ENCODE measurements at regions not wholly inside any gene's neighbourhood (a gene's known extent, or its start where the extent isn't known, plus 50 kb on each side); places are given as distances from the start of the nearest gene placed in this dataset.

DNA sequence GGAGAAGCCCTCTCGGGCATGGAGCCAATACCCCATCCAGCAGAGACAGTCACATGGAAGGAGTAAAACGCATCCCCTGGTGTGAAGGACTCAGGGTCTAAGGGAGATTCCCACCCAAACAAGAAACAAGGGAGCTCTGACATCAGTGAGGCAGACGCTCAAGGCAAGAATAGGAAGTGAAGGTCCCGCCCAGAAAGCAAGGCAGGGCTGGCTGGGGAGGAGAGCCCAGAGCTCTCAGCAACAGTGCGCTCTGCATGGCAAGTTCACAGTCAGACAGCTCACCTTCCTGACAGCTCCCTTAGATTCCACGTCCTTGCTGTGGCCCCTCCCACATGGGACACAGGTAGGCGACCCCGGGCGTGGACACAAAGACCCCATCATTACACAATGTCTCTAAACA, 85.6 kb downstream of the TTLL2 start:
- no peak for TF ChIP-seq EZH2phosphoT487 (IDR thresholded peaks at IDR 0.05; ENCODE audit: borderline replicate concordance, low read length)
- TF ChIP-seq, protein P1, sequence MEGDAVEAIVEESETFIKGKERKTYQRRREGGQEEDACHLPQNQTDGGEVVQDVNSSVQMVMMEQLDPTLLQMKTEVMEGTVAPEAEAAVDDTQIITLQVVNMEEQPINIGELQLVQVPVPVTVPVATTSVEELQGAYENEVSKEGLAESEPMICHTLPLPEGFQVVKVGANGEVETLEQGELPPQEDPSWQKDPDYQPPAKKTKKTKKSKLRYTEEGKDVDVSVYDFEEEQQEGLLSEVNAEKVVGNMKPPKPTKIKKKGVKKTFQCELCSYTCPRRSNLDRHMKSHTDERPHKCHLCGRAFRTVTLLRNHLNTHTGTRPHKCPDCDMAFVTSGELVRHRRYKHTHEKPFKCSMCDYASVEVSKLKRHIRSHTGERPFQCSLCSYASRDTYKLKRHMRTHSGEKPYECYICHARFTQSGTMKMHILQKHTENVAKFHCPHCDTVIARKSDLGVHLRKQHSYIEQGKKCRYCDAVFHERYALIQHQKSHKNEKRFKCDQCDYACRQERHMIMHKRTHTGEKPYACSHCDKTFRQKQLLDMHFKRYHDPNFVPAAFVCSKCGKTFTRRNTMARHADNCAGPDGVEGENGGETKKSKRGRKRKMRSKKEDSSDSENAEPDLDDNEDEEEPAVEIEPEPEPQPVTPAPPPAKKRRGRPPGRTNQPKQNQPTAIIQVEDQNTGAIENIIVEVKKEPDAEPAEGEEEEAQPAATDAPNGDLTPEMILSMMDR (IDR thresholded peaks at IDR 0.05; ENCODE audit: low read depth, low read length, poor library complexity, severe bottlenecking) = no peak
- H3K36me3 ChIP-seq (ENCODE audit: control insufficient read depth, low read length) = no peaks in the 10 kb centered on the region
- H3K9me2 ChIP-seq (replicated peaks; ENCODE audit: control insufficient read depth, low read length) = no peaks in the 10 kb centered on the region
- no peaks in the 10 kb centered on the region for H3K4me1 ChIP-seq (ENCODE audit: control insufficient read depth, low read length)
- no peaks in the 10 kb centered on the region for H3F3A ChIP-seq (ENCODE audit: control insufficient read depth, insufficient read depth)
- H4K20me1 ChIP-seq (ENCODE audit: control insufficient read depth, insufficient read depth, low read depth, low read length) = no peaks in the 10 kb centered on the region
- no peak overlapping the region for H3K27ac ChIP-seq (ENCODE audit: low read depth, low read length)
- no peaks in the 10 kb centered on the region for H3K79me2 ChIP-seq (ENCODE audit: control insufficient read depth, low read length)
- no peak overlapping the region for H3K4me2 ChIP-seq (ENCODE audit: low read length)
- H3K4me3 ChIP-seq (ENCODE audit: low read length) = no peak overlapping the region
- no peaks in the 10 kb centered on the region for H3K27me3 ChIP-seq (ENCODE audit: control insufficient read depth, low read length)
- no peaks in the 10 kb centered on the region for H3K9me3 ChIP-seq (ENCODE audit: control insufficient read depth, insufficient read depth, low read length)

DNA sequence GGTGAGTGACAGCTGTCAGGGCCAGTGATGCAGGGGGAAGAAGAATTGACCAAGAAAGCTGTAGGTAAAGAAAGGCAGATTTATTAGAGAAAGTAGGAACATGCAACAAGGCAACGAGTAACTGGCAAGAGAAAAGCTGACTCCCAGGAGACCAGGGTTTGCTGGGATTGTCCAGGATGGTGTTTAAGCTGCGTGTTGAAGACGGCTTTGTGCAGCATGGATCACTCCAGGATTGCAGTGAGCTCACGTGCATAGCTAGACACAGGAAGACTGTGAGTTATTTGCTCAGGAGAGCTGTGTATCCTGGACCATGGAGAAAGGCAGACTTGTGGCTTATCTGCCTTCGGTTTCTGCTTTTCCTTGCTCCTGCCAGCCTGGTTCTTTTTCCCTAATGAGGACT, 87.6 kb downstream of the TTLL2 start:
- no peaks in the 10 kb centered on the region for H3K9me3 ChIP-seq (ENCODE audit: control insufficient read depth, insufficient read depth, low read length)
- H3K79me2 ChIP-seq (ENCODE audit: control insufficient read depth, low read length) = no peaks in the 10 kb centered on the region
- TF ChIP-seq, protein P1 (IDR thresholded peaks at IDR 0.05; ENCODE audit: low read depth, low read length, poor library complexity, severe bottlenecking) = no peak
- TF ChIP-seq EZH2phosphoT487 (IDR thresholded peaks at IDR 0.05; ENCODE audit: borderline replicate concordance, low read length) = no peak
- H3F3A ChIP-seq (ENCODE audit: control insufficient read depth, insufficient read depth) = no peaks in the 10 kb centered on the region
- H3K4me1 ChIP-seq (ENCODE audit: control insufficient read depth, low read length) = no peaks in the 10 kb centered on the region
- H4K20me1 ChIP-seq (ENCODE audit: control insufficient read depth, insufficient read depth, low read depth, low read length) = no peaks in the 10 kb centered on the region
- no peaks in the 10 kb centered on the region for H3K27me3 ChIP-seq (ENCODE audit: control insufficient read depth, low read length)
- no peak overlapping the region for H3K4me3 ChIP-seq (ENCODE audit: low read length)
- no peak overlapping the region for H3K27ac ChIP-seq (ENCODE audit: low read depth, low read length)
- H3K36me3 ChIP-seq (ENCODE audit: control insufficient read depth, low read length) = no peaks in the 10 kb centered on the region
- H3K9me2 ChIP-seq (replicated peaks; ENCODE audit: control insufficient read depth, low read length) = no peaks in the 10 kb centered on the region
- H3K4me2 ChIP-seq (ENCODE audit: low read length) = no peak overlapping the region

DNA sequence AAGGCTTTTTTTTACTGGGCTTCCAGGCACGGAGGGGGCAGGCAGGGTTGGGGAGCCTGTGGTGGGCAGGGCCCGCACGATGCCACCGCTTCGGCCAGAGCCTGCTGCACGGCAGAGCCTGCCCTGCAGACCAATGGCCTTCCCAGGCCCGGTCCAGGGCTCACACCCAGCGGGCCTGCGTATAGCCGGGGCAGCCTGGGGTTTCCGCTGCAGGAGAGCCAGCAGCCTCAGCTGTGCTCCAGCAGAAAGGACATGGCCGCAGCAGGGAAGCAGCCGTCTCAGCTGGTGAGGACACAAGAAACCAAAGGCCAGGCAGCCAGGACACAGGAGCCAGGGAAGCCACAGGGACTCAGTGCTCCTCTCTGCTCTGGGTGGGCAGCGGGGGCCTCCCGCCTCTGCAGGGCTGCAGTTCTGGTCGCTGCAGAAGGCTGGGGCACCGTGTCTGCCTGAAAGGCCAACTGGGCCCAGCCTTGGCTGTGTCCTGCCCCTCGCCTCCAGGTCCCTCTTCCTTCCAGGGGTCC, 90.6 kb downstream of the TTLL2 start:
- TF ChIP-seq, protein P1 (IDR thresholded peaks at IDR 0.05; ENCODE audit: low read depth, low read length, poor library complexity, severe bottlenecking) = no peak
- TF ChIP-seq EZH2phosphoT487 (IDR thresholded peaks at IDR 0.05; ENCODE audit: borderline replicate concordance, low read length) = no peak
- no peaks in the 10 kb centered on the region for H3K79me2 ChIP-seq (ENCODE audit: control insufficient read depth, low read length)
- no peaks in the 10 kb centered on the region for H3F3A ChIP-seq (ENCODE audit: control insufficient read depth, insufficient read depth)
- no peak overlapping the region for H3K4me3 ChIP-seq (ENCODE audit: low read length)
- H3K4me1 ChIP-seq (ENCODE audit: control insufficient read depth, low read length) = no peaks in the 10 kb centered on the region
- H4K20me1 ChIP-seq (ENCODE audit: control insufficient read depth, insufficient read depth, low read depth, low read length) = no peaks in the 10 kb centered on the region
- no peaks in the 10 kb centered on the region for H3K36me3 ChIP-seq (ENCODE audit: control insufficient read depth, low read length)
- no peak overlapping the region for H3K27ac ChIP-seq (ENCODE audit: low read depth, low read length)
- H3K4me2 ChIP-seq (ENCODE audit: low read length) = no peak overlapping the region
- H3K27me3 ChIP-seq (ENCODE audit: control insufficient read depth, low read length) = no peaks in the 10 kb centered on the region
- H3K9me3 ChIP-seq (ENCODE audit: control insufficient read depth, insufficient read depth, low read length) = no peaks in the 10 kb centered on the region
- no peaks in the 10 kb centered on the region for H3K9me2 ChIP-seq (replicated peaks; ENCODE audit: control insufficient read depth, low read length)

All from DOHH2 (cell line).